ENCODE measurements at regions not wholly inside any gene's neighbourhood (a gene's known extent, or its start where the extent isn't known, plus 50 kb on each side); places are given as distances from the start of the nearest gene placed in this dataset.

DNA sequence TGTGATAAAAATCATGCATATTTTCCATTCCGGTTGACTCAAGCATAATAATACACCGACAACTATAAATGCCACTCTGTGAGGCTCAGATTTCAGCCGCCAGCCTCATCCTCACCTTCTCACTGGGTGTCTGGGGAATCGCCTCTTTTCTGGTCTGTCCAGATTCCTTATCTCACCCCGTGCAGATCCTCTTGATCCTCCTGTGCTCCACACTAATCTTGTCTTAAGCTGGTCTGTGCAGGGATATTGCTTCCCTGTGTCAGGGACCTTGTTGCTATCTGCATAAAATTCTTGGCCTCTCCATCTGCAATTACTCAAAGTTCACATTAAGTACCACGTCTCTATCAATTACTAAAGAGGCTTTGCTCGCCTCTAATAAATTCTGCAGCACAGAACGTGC, 116.6 kb upstream of the SPACA7 start:
- no peaks in the 10 kb centered on the region for H3K36me3 Mint-ChIP-seq
- peaks cover 0 to 8% (median 4%) of the 10 kb centered on the region in 7 donors for H3K9me3 Mint-ChIP-seq
- no peaks in the 10 kb centered on the region for H3K4me1 Mint-ChIP-seq
- 79% methylated on average over 6 of the region's 8 CpGs for whole genome bisulfite sequencing (ENCODE audit: insufficient coverage)
- intact Hi-C loops (cut with micrococcal nuclease) = no loop called here
- Histone ChIP-seq H3K9me3 (replicated peaks in 1 of 2; ENCODE audit: control insufficient read depth in 1 of 2, insufficient read depth in 1 of 2, low read length in 2 of 2) (peaks cover 0 to 24% of the 10 kb centered on the region in 2 donors), H3K79me2 (ENCODE audit: insufficient read depth, low read length) (no peaks in the 10 kb centered on the region), H2AFZ (ENCODE audit: insufficient read depth, low read depth, low read length, poor library complexity, severe bottlenecking) (no peak overlapping the region), H3K9ac (ENCODE audit: insufficient read depth, low read length, poor library complexity, severe bottlenecking) (no peak overlapping the region), H3K27ac (ENCODE audit: low read depth in 1 of 2, low read length in 2 of 2) (no peak overlapping the region), H3K36me3 (replicated peaks in 1 of 2; ENCODE audit: control insufficient read depth in 1 of 2, insufficient read depth in 2 of 2, low read length in 2 of 2) (no peaks in the 10 kb centered on the region), H3K4me2 (replicated peaks; ENCODE audit: extremely low read depth, low read length, poor library complexity, severe bottlenecking) (no peak overlapping the region), H3K27me3 (ENCODE audit: control insufficient read depth in 2 of 2, insufficient read depth in 2 of 2, low read length in 2 of 2) (no peaks in the 10 kb centered on the region), H3K4me1 (ENCODE audit: control insufficient read depth in 1 of 2, insufficient read depth in 2 of 2, low read length in 2 of 2) (no peaks in the 10 kb centered on the region), H3K4me3 (replicated peaks in 1 of 3; ENCODE audit: low read depth in 2 of 3, low read length in 3 of 3) (no peak overlapping the region), H4K20me1 (ENCODE audit: insufficient read depth, low read length) (no peaks in the 10 kb centered on the region)
- TF ChIP-seq, protein P1, sequence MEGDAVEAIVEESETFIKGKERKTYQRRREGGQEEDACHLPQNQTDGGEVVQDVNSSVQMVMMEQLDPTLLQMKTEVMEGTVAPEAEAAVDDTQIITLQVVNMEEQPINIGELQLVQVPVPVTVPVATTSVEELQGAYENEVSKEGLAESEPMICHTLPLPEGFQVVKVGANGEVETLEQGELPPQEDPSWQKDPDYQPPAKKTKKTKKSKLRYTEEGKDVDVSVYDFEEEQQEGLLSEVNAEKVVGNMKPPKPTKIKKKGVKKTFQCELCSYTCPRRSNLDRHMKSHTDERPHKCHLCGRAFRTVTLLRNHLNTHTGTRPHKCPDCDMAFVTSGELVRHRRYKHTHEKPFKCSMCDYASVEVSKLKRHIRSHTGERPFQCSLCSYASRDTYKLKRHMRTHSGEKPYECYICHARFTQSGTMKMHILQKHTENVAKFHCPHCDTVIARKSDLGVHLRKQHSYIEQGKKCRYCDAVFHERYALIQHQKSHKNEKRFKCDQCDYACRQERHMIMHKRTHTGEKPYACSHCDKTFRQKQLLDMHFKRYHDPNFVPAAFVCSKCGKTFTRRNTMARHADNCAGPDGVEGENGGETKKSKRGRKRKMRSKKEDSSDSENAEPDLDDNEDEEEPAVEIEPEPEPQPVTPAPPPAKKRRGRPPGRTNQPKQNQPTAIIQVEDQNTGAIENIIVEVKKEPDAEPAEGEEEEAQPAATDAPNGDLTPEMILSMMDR (IDR thresholded peaks at IDR 0.05) = no peak
- no peak overlapping the region for H3K4me3 Mint-ChIP-seq
- H3K27me3 Mint-ChIP-seq (ENCODE audit: low read depth in 3 of 3) = peaks cover 2 to 4% (median 3%) of the 10 kb centered on the region in 3 donors
- DNase-seq = no peak
- H3K27ac Mint-ChIP-seq = no peak overlapping the region

DNA sequence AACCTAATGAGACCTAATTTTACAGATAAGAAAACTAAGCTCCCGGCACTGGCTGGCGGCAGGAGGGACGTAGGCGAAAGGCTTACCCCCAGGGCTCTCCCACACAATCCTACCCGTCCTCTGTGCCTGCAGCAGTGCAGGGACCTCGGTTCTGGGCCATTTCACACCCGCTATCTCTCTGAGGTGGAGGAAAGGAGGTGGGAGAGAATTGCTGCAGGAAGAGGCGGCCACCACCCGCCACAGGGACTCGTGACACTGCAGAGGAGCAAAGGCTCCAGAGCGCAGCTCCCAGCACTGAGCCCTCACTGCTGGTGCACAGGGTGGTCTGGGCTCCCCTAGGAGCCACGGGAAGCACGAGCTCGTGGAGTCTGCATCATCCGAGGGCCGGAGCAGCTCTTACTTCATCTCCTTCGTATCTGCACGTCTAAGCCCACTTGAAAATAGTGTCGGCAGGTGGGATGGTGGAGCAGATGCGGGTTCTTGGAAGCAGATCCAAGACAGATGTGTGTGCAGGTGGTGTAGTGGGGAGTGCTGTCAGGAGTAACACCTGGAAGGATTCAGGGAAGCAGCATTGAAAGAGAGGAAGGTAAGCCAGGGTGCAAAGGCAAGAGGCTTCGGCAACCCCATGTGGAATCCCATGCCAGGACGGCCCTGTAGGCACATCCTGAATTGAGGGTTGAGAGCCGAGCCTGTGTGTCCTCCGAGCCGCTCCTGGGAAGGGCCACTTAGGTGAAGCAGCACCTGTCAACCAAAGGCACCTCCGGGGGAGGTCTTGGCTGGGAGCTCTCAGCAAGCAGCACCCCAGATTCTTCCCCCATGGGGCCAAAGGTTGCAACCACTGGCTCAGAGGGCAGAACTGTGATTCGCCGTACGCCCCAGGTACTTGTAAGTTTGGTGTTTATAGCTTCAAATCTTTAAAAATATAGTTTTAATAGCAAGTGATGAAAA, 115.8 kb upstream of the SPACA7 start:
- Histone ChIP-seq H3K9me3 (replicated peaks in 1 of 2; ENCODE audit: control insufficient read depth in 1 of 2, insufficient read depth in 1 of 2, low read length in 2 of 2) (peaks cover 0 to 24% of the 10 kb centered on the region in 2 donors), H3K4me1 (ENCODE audit: control insufficient read depth in 1 of 2, insufficient read depth in 2 of 2, low read length in 2 of 2) (no peaks in the 10 kb centered on the region), H3K4me2 (replicated peaks; ENCODE audit: extremely low read depth, low read length, poor library complexity, severe bottlenecking) (no peak overlapping the region), H2AFZ (ENCODE audit: insufficient read depth, low read depth, low read length, poor library complexity, severe bottlenecking) (no peak overlapping the region), H3K27ac (ENCODE audit: low read depth in 1 of 2, low read length in 2 of 2) (no peak overlapping the region), H4K20me1 (ENCODE audit: insufficient read depth, low read length) (no peaks in the 10 kb centered on the region), H3K79me2 (ENCODE audit: insufficient read depth, low read length) (no peaks in the 10 kb centered on the region), H3K4me3 (replicated peaks in 1 of 3; ENCODE audit: low read depth in 2 of 3, low read length in 3 of 3) (no peak overlapping the region), H3K9ac (ENCODE audit: insufficient read depth, low read length, poor library complexity, severe bottlenecking) (no peak overlapping the region), H3K36me3 (replicated peaks in 1 of 2; ENCODE audit: control insufficient read depth in 1 of 2, insufficient read depth in 2 of 2, low read length in 2 of 2) (no peaks in the 10 kb centered on the region), H3K27me3 (ENCODE audit: control insufficient read depth in 2 of 2, insufficient read depth in 2 of 2, low read length in 2 of 2) (no peaks in the 10 kb centered on the region)
- intact Hi-C loops (cut with micrococcal nuclease) = no loop called here
- Mint-ChIP-seq H3K4me1 (no peaks in the 10 kb centered on the region), H3K4me3 (no peak overlapping the region), H3K9me3 (peaks cover 0 to 8% (median 4%) of the 10 kb centered on the region in 7 donors), H3K27me3 (ENCODE audit: low read depth in 3 of 3) (peaks cover 2 to 3% (median 2%) of the 10 kb centered on the region in 3 donors), H3K36me3 (no peaks in the 10 kb centered on the region), H3K27ac (no peak overlapping the region)
- 93% methylated on average over 18 of the region's 29 CpGs for WGBS (ENCODE audit: insufficient coverage)
- DNase-seq = no peak
- TF ChIP-seq, protein P1 (IDR thresholded peaks at IDR 0.05) = no peak
